NCI-H345 treated with DMSO at 0.1 percent for 48 hours (cell line): ENCODE measurements at regions not wholly inside any gene's neighbourhood (a gene's known extent, or its start where the extent isn't known, plus 50 kb on each side); places are given as distances from the start of the nearest gene placed in this dataset.

Source experiments
- DNase-seq: peaks from one replicate; lab custom pipeline; 2025; ENCODE audit not compliant: unreplicated experiment; lab: John Stamatoyannopoulos, UW

- no peak for DNase-seq
Observed at GRCh38 chr13:50299546-50300249, 284.5 kb downstream of the KCNRG start.

DNA sequence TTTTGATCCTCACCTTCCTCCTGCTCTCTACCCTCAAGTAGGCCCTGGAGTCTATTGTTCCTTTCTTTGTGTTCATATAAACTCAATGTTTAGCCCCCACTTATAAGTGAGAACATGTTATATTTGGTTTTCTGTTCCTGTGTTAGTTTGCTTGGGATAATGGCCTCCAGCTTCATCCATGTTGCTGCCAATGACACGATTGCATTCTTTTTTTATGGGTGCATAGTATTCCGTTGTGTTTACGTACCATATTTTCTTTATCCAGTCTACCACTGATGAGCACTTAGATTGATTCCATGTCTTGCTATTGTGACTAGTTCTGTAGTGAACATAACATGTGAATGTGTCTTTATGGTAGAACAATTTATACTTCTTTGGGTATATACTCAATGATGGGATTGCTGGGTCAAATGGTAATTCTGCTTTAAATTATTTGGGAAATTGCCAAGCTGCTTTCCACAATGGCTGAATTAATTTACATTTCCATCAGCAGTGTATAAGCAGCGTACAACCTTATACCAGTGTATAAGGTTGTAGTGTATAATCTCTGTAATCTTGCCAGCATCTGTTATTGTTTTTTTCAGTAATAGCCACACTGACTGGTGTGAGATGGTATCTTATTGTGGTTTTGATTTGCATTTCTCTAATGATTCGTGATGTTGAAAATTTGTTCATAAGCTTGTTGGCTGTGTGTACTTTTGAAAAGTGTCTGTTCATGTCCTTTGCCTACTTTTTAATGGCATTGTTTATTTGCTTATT lies 288.9 kb downstream of the KCNRG start:
- no peak for DNase-seq

GRCh38 chr13:50306156-50306555 lies 290.9 kb downstream of the KCNRG start:
- no peak for DNase-seq

DNA sequence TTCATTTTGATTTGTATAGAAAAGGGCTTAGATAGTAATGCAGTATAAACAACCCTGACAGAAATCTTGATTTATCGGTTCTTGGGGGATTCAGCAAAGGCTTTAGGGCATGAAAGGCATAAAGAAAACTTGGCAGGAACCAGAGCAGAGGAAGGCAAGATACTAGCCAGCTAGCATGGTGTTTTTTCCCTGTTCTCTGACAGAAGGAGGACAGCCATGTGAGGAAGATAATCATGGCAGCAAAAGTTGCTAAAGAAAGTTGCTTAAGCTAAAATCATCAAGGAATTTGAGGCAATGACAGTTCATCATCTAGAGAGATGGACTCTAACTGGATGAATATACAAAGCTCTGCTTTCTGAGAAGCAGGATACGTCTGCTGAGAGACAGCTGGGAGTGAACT lies 294.1 kb downstream of the KCNRG start:
- DNase-seq: no peak

GRCh38 chr13:50309882-50310594 lies 294.8 kb downstream of the KCNRG start:
- no peak for DNase-seq

DNA sequence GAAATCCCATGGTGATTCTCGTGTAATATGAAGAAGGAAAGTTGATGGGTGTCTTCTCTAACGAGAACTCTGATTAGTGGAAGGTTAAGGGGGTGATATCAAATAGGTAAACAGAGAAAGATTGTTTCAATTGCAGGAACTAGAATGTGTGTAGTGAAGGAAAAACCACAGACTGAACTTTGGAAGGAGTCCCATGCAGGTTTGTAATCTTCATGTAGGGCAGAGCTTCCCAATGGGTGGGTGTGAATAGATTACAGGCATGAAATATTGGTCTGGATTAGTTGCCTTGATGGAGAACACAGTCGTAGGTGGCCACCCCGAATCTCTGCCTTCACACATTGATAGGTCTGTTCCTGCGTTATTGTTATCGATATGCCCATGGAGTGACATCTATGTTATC lies 295.5 kb downstream of the KCNRG start:
- DNase-seq: no peak

DNA sequence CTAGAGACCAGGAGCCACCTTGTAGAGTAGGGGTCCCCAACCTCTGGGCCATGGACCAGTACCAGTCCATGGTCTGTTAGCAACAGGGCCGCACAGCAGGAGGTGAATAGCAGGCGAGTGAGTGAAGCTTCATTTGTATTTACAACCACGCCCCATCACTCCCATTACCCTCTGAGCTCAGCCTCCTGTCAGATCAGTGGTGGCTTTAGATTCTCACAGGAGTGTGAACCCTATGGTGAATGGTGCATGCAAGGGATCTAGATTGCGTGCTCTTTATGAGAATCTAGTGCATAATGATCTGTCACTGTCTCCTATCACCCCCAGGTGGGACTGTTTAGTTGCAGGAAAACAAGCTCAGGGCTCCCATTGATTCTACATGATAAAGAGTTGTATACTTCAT lies 303.6 kb downstream of the KCNRG start:
- no peak for DNase-seq

DNA sequence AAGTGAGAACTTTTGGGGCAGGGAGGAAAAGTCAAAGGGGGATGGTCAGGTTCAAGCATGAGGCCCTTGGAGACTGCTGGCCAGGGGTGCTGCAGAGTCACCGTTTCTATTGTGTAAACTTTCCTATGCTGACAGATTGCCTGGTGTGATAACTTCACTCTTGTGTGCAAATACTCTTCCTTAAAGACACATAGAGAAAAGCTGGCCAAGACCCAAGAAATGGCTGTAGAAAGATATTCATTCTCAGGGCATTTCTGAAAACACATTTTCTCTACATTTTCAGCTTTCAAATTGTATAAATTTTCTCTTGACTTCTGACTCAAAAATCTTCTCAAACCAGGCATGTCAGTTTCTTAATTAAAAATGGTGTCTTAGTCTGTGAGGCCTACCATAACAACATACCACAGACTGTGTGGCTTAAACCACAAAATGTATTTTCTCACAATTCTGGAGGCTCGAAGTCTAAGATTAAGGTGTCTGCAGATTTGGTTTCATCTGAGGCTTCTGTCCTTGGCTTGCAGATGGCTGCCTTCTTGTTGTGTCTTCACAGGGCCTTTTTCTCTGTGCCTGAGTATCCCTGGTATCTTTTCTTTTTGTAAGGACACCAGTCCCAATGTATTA lies 304.5 kb downstream of the KCNRG start:
- DNase-seq: no peak

DNA sequence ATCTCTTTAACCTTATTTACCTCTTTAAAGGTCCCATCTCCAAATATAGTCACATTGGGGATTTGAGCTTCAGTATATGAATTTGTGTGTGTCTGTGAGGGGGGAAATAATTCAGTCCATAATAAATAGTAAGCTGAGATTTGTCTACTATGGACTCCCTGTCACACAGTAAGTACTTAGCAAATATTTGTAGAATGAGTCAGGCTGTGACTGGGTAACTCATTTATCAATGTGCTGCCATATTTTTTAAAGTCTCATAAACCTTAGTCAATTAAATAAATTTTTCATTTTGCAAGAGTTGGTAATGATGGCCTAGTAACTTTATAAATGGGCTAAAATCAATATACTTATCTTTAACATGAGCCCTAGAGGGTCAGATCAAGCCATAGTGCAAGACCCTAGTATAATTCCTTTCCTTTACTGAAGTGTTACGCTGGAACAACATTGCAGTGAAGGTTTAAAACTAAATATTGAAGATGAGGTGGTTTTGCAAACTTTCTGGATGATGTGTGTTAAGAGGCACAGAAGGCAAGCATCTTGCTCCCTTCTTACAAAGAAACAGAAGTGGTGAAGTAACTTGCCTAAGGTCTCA lies 305.1 kb downstream of the KCNRG start:
- DNase-seq: no peak

- no peak for DNase-seq
Observed at GRCh38 chr13:50322006-50322405, 306.8 kb downstream of the KCNRG start.

GRCh38 chr13:50323440-50324065 lies 308.3 kb downstream of the KCNRG start:
- no peak for DNase-seq

DNA sequence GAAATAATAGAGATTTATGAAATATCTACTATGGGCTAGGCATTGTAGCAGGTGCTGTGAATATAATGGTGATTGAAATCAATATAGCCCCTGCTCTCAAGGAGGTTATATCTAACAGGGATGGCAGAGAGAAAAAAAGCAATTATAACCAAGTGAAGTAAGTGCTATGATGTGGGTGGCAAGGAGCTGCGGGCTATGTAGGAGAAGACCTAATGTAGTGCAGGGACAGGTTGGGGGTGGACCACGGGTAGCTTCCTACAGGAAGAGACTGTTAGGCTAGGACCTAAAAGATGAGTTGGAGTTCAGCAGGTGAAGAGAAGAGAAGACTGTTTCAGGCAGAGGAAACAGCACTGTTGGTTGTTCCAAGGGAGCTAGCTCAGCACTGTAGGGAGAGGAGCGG lies 311.0 kb downstream of the KCNRG start:
- no peak for DNase-seq

DNA sequence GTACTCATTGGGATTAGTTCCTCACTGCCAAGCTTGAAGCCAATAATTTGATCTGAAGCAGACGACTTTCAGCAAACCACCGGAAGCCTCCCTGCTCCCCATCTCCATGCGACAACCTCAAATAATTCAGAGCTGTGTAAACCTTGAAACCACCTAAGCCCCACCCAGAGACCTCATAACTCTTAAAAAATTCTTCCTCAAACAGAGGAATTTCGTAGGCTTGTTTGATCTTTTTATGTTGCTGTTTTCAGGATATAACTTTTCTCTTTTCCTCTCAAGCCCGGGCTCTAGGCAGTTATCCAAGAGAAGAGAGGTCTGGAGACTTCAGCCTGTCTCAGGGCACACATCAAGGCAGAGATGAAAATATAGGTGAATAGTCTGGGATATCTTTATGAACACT lies 311.6 kb downstream of the KCNRG start:
- no peak for DNase-seq

- DNase-seq: no peak
Observed at GRCh38 chr13:50334115-50334778, 319.0 kb downstream of the KCNRG start.

- DNase-seq: no peak
Observed at GRCh38 chr13:50334944-50335343, 319.7 kb downstream of the KCNRG start.

DNA sequence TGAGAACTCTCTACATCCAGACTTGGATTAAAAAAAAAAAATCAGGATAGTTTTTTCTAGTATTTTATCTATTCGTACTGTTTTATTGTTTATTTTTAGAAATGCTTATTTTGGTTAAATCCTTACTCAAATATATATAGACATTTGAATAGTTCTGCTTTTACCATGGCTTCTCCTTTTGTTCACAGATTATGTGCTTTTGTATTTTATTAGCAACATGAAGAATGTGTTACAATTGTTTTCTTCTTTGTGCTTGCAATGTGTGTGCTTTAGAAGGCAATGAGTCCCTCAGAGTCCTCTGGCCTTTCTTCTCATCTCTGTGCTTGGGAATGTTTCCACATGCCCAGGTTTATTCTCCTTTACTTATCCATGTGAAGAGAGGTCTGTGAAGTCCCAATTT lies 324.0 kb downstream of the KCNRG start:
- no peak for DNase-seq

GRCh38 chr13:50340146-50340545 lies 324.9 kb downstream of the KCNRG start:
- no peak for DNase-seq

GRCh38 chr13:50340551-50341287 lies 325.5 kb downstream of the KCNRG start:
- DNase-seq: no peak

- no peak for DNase-seq
Observed at GRCh38 chr13:50341526-50341925, 326.3 kb downstream of the KCNRG start.

DNA sequence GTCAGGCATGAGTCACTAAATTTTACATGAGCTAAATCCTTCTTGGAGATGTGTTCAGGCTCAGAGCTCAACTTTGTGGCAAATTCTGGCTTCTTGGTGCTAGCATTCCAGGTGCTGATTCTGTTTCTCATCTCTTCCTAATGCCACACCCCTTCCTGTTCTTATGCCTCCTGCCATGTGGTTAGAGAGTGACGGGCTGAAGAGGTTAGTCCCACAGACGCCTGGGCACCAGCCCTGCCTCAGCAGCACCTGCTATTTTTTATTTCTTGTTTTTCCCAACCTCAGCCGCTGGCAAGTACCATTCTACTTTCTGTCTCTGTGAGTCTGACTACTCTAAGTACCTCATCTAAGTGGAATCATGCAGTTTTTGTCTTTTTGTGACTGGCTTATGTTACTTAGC lies 329.5 kb downstream of the KCNRG start:
- DNase-seq: no peak
